ENCODE measurements at regions not wholly inside any gene's neighbourhood (a gene's known extent, or its start where the extent isn't known, plus 50 kb on each side); places are given as distances from the start of the nearest gene placed in this dataset.
A peak's percentile ranks its signal among the peaks of the same experiment; 100 is the strongest.
"Not testable (repeated sequence)": the region's sequence is repeated elsewhere in the genome, so short reads cannot be mapped to it uniquely, and the experiment has no call there.

DNA sequence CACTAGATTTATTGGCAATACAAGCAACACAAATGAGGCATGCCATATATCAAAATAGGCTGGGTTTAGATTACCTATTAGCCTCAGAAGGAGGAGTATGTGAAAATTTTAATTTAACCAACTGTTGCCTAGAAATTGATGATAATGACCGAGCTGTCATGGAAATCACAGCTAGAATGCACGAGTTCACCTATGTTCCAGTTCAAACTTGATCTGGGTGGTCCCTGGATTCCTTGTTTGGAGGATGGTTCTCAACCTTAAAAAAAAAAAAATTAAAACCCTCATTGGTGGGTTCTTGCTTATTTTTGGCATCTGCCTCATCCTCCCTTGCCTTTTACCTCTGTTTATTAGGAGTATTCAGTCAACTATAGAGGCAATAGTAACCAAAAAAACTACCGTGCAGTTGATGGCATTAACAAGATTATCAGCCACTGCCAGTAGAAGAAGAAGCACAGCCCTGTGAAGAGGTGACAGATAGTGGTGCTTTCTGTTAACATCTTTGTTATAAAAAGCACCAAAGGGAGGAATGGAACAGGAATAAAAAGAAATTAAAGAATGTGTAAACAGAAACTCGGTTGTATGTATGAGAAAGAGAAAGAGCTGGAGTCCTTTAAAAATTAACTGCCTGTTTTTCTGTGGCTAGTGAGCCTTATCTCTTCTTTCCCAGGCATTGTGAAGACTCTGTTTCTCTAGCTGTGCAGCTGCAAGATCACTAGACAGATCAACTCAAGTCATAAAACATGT, 106.4 kb downstream of the ZNF429 start:
- H3K36me3 ChIP-seq = no peaks in the 10 kb centered on the region
- H3K4me1 ChIP-seq = peaks cover 5% of the 10 kb centered on the region
- TF ChIP-seq, protein P1, sequence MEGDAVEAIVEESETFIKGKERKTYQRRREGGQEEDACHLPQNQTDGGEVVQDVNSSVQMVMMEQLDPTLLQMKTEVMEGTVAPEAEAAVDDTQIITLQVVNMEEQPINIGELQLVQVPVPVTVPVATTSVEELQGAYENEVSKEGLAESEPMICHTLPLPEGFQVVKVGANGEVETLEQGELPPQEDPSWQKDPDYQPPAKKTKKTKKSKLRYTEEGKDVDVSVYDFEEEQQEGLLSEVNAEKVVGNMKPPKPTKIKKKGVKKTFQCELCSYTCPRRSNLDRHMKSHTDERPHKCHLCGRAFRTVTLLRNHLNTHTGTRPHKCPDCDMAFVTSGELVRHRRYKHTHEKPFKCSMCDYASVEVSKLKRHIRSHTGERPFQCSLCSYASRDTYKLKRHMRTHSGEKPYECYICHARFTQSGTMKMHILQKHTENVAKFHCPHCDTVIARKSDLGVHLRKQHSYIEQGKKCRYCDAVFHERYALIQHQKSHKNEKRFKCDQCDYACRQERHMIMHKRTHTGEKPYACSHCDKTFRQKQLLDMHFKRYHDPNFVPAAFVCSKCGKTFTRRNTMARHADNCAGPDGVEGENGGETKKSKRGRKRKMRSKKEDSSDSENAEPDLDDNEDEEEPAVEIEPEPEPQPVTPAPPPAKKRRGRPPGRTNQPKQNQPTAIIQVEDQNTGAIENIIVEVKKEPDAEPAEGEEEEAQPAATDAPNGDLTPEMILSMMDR (IDR thresholded peaks at IDR 0.05) = no peak
- DNase-seq = no peak
- no peak overlapping the region for H3K4me3 ChIP-seq
- intact Hi-C loops (cut with DNase I) = no loop called here
- H3K27me3 ChIP-seq = no peaks in the 10 kb centered on the region
- H3K9me3 ChIP-seq = no peaks in the 10 kb centered on the region
- no peak overlapping the region for H3K27ac ChIP-seq
- no peak overlapping the region for H3K9ac ChIP-seq (ENCODE audit: low read depth in 2 of 2, low read length in 2 of 2)

DNA sequence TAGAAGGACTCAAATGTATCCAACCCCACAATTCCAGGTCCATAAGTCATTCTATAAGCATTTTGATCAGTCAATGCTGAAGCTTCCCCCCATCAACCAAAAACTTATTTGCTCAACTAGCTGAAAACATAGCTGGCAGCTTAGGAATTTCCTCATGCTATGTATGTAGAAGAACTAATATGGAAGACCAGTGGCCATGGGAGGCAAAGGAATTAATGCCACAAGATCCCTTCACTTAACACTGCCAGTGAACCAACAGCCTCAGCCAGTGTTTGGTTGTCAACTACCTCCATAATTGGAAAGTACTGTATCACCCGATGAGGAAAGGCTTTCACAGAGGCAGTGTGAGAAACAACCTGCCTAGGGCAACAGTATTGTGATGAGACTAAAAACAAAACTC, 105.4 kb downstream of the ZNF429 start:
- no peaks in the 10 kb centered on the region for H3K36me3 ChIP-seq
- peaks cover 5% of the 10 kb centered on the region for H3K4me1 ChIP-seq
- H3K9ac ChIP-seq (ENCODE audit: low read depth in 2 of 2, low read length in 2 of 2) = no peak overlapping the region
- H3K27me3 ChIP-seq = no peaks in the 10 kb centered on the region
- intact Hi-C loops (cut with DNase I) = no loop called here
- no peak overlapping the region for H3K27ac ChIP-seq
- no peaks in the 10 kb centered on the region for H3K9me3 ChIP-seq
- TF ChIP-seq, protein P1 (IDR thresholded peaks at IDR 0.05) = no peak
- no peak for DNase-seq
- no peak overlapping the region for H3K4me3 ChIP-seq

DNA sequence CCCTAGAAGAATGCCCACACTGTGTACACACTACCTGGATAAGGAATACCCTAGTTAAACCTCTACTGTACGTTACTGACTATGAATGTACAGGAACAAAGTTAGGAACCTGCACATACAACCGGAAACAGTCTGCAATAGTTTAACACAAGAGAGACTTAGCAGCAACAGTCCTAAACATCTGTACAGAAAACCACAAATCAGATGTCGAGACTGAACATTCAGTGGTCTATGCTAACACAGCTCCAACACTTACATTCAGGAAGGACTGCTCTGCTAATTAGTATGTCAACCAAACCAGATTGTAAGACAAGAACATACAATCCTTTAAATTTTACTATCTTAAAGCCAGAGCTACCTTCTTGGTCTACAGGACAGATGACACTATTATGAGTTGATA, 104.9 kb downstream of the ZNF429 start:
- Histone ChIP-seq H3K4me1 (peaks cover 5% of the 10 kb centered on the region), H3K27ac (no peak overlapping the region), H3K36me3 (no peaks in the 10 kb centered on the region), H3K27me3 (no peaks in the 10 kb centered on the region), H3K9me3 (no peaks in the 10 kb centered on the region), H3K4me3 (no peak overlapping the region), H3K9ac (ENCODE audit: low read depth in 2 of 2, low read length in 2 of 2) (no peak overlapping the region)
- DNase-seq = no peak
- TF ChIP-seq, protein P1 (IDR thresholded peaks at IDR 0.05) = no peak
- intact Hi-C loops (cut with DNase I) = no loop called here

DNA sequence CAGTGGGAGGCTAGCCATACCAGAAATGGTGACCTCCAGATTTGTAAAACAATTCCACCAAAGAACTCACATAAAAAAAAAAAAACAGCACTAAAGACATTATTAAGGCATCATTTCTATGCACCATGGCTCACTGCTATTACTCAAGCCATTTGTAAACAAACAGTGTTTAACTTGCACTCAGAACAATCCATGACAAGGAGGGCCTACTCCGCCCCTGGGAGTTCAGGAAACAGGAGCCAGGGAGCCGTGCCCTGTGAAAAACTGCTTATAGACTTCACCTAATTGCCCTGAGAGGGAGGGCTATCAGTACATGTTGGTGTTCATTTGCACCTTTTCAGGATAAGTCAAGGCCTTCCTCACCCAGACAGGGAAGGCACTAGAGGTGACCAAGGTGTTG, 103.2 kb downstream of the ZNF429 start:
- peak; percentile 31 for DNase-seq
- H3K27ac ChIP-seq = no peak overlapping the region
- no peak overlapping the region for H3K9ac ChIP-seq (ENCODE audit: low read depth in 2 of 2, low read length in 2 of 2)
- H3K27me3 ChIP-seq = no peaks in the 10 kb centered on the region
- intact Hi-C loops (cut with DNase I) = no loop called here
- H3K4me3 ChIP-seq = no peak overlapping the region
- no peaks in the 10 kb centered on the region for H3K9me3 ChIP-seq
- peaks cover 5% of the 10 kb centered on the region for H3K4me1 ChIP-seq
- TF ChIP-seq, protein P1 (IDR thresholded peaks at IDR 0.05) = no peak
- no peaks in the 10 kb centered on the region for H3K36me3 ChIP-seq

DNA sequence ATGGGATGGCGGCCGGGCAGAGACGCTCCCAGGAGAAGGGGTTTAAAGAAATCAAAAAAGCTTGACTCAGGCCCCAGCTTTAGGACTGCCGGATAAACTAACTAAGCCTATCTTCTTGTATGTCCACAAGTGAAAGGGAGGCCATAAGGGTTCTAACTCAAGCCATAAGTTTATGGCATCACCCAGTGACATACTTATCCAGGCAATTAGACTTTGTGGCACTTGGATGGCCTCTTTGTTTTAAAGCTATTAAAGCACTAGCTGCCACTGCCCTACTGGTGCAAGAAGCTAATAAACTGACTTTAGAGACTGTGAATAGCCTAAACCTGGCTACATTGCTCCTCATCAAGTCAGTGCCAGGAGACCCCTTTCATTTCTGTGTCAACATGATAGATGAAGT, 102.0 kb downstream of the ZNF429 start:
- TF ChIP-seq, protein P1 (IDR thresholded peaks at IDR 0.05) = no peak
- no peaks in the 10 kb centered on the region for H3K9me3 ChIP-seq
- no peak overlapping the region for H3K4me3 ChIP-seq
- no peak overlapping the region for H3K9ac ChIP-seq (ENCODE audit: low read depth in 2 of 2, low read length in 2 of 2)
- no peak overlapping the region for H3K27ac ChIP-seq
- no peak for DNase-seq
- no peaks in the 10 kb centered on the region for H3K36me3 ChIP-seq
- peaks cover 5% of the 10 kb centered on the region for H3K4me1 ChIP-seq
- intact Hi-C loops (cut with DNase I) = no loop called here
- no peaks in the 10 kb centered on the region for H3K27me3 ChIP-seq

DNA sequence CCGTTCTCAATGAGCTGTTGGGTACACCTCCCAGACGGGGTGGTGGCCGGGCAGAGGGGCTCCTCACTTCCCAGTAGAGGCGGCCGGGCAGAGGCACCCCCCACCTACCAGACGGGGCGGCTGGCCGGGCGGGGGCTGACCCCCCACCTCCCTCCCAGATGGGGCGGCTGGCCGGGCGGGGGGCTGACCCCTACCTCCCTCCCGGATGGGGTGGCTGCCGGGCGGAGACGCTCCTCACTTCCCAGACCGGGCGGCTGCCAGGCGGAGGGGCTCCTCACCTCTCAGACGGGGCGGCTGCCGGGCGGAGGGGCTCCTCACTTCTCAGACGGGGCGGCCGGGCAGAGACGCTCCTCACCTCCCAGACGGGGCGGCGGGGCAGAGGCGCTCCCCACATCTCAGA, 101.6 kb downstream of the ZNF429 start:
- intact Hi-C loops (cut with DNase I) = not testable (repeated sequence)

DNA sequence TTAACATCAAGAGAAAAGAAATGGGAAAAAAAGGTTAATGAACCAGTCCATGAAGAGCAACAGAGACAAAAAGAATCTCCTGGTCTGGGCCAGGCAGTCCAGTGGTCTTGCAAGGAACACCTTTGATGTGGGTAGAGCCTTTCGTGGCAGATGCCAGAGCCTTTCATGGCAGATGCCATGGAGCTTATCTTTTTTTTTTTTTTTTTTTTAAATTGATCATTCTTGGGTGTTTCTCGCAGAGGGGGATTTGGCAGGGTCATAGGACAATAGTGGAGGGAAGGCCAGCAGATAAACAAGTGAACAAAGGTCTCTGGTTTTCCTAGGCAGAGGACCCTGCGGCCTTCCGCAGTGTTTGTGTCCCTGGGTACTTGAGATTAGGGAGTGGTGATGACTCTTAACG, 100.9 kb downstream of the ZNF429 start:
- intact Hi-C loops (cut with DNase I); H3K27ac ChIP-seq; H3K4me1 ChIP-seq; H3K27me3 ChIP-seq; H3K4me3 ChIP-seq; H3K9me3 ChIP-seq; DNase-seq; H3K9ac ChIP-seq (ENCODE audit: low read depth in 2 of 2, low read length in 2 of 2); H3K36me3 ChIP-seq: not testable (repeated sequence)

More for the DNA sequence above, 101.6 kb downstream of the ZNF429 start:
- not testable (repeated sequence) for H3K9ac ChIP-seq (ENCODE audit: low read depth in 2 of 2, low read length in 2 of 2); H3K27me3 ChIP-seq; H3K4me1 ChIP-seq; H3K36me3 ChIP-seq; DNase-seq; H3K4me3 ChIP-seq; H3K9me3 ChIP-seq; H3K27ac ChIP-seq
